ENCODE measurements at regions not wholly inside any gene's neighbourhood (a gene's known extent, or its start where the extent isn't known, plus 50 kb on each side); places are given as distances from the start of the nearest gene placed in this dataset.
"Not testable (repeated sequence)": the region's sequence is repeated elsewhere in the genome, so short reads cannot be mapped to it uniquely, and the experiment has no call there.

DNA sequence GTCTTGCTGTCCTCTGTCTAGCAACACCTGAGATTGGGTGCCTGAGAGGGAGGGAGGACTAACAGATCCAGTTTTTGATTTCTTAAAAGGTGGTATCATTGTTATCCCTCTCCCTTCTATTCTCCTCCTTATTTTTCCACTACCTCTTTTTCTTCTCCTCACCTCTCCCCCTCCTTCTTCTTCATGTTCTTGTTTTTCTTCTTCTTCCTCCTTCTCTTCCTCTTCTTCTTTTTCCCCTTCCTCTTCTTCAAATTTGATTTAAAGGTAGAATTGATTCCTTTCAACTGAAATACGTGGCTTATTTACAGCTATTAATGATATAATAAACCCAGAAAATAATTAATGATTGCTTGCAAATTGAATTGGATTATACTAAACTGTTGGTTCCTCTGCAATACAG, 256.8 kb upstream of the BTG1 start:
- ATAC-seq, result no peak
- no peak overlapping the region for H3K4me3 Mint-ChIP-seq

GRCh38 chr12:92400006-92400405, 254.4 kb upstream of the BTG1 start:
- CTCF ChIA-PET, result no interaction called here
- Mint-ChIP-seq H3K4me1 (peaks cover 66% of the 10 kb centered on the region), H3K27me3 (no peaks in the 10 kb centered on the region), H3K9me3 (ENCODE audit: low read depth) (peaks cover 4% of the 10 kb centered on the region), H3K27ac (peak overlapping the region; percentile 63), H3K4me3 (no peak overlapping the region), H3K36me3 (peaks cover 23% of the 10 kb centered on the region)
- DNase-seq (no peak), ATAC-seq (no peak)

More for the DNA sequence above, 256.8 kb upstream of the BTG1 start:
- DNase-seq, result no peak
- peaks cover 76% of the 10 kb centered on the region for H3K4me1 Mint-ChIP-seq
- peaks cover 21% of the 10 kb centered on the region for H3K36me3 Mint-ChIP-seq
- H3K27me3 Mint-ChIP-seq, result no peaks in the 10 kb centered on the region
- CTCF ChIA-PET, result interaction anchor here (0.6 to 1.4 kb wide), 2 partner anchors 258 to 831 kb away, joined by 3 to 5 read pairs; no protein-coding TSS in a partner anchor
- no peaks in the 10 kb centered on the region for H3K9me3 Mint-ChIP-seq (ENCODE audit: low read depth)
- H3K27ac Mint-ChIP-seq, result no peak overlapping the region

DNA sequence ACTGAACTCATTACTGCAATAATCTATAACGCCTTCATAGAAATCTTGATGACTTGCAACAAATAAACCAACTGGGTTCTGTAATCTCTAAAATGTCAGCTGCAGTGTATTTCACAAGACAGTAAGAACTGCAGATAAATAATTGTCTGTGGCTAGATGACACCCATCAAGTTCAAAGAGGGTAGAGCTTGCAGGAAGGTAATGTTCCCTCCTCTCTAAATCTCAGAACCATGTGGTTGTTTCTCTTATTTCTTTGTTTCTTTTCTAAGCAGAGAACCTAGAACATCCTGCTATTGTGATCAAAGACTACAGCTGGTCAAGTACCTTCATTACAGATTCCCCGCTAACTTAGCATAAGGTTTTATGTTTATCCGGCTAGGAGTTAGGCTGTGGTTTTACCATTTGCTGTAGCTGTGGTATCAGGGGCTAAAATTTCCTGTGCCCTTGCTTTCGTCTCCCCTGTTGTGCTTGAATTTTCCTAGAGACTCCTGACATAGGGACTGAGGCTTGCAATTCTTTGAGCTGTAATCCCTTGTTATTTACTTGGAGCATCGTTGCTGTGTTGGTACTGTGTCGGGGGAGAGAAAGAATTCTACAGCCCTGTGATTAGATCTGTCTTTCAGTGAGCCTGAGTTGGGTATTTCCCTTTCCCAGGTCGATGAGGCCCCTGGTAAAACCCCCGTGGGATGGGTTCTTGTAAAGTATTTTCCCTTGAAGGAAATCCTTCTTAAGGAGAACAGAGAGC, 253.1 kb upstream of the BTG1 start:
- CTCF ChIA-PET, result interaction anchor here (0.9 to 2.0 kb wide), 2 partner anchors 9 to 255 kb away, joined by 3 to 4 read pairs; no protein-coding TSS in a partner anchor
- H3K27me3 Mint-ChIP-seq, result no peaks in the 10 kb centered on the region
- peaks cover 54% of the 10 kb centered on the region for H3K4me1 Mint-ChIP-seq
- DNase-seq, result no peak
- peak overlapping the region; percentile 45 for H3K27ac Mint-ChIP-seq
- peak; percentile 53 for ATAC-seq
- H3K4me3 Mint-ChIP-seq, result no peak overlapping the region
- peaks cover 34% of the 10 kb centered on the region for H3K36me3 Mint-ChIP-seq
- peaks cover 14% of the 10 kb centered on the region for H3K9me3 Mint-ChIP-seq (ENCODE audit: low read depth)

DNA sequence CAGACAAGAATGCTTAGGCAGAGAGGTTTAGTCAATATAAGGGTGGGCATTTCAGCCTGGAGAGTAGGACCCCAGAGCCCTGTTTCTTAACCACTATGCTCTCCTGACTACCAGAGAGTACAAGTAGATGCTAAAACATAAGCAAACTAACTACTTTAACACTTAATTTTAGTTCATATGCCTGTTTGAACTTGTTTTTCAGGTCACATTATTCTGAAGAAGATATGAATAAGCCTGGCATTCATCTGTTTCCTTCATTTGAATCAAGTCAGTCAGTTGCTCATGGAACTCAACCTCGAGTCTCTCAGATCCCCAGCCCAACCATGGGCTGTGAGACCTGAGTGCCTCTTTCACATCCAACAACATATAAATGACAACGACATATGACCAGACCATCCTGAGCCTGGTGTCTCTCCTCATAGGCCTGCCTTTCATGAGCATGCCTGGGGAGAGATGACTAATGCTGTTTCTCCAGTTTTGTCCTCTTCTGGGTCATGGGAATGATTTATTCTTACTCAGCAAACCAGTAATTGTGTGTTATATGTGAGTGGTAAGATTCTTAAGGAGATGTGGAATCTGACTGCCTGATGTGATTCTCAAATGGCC, 251.1 kb upstream of the BTG1 start:
- Mint-ChIP-seq H3K4me3 (no peak overlapping the region), H3K4me1 (peaks cover 37% of the 10 kb centered on the region), H3K9me3 (ENCODE audit: low read depth) (peaks cover 23% of the 10 kb centered on the region), H3K27ac (no peak overlapping the region), H3K36me3 (peaks cover 44% of the 10 kb centered on the region), H3K27me3 (no peaks in the 10 kb centered on the region)
- DNase-seq (no peak), ATAC-seq (no peak)
- CTCF ChIA-PET, result no interaction called here

DNA sequence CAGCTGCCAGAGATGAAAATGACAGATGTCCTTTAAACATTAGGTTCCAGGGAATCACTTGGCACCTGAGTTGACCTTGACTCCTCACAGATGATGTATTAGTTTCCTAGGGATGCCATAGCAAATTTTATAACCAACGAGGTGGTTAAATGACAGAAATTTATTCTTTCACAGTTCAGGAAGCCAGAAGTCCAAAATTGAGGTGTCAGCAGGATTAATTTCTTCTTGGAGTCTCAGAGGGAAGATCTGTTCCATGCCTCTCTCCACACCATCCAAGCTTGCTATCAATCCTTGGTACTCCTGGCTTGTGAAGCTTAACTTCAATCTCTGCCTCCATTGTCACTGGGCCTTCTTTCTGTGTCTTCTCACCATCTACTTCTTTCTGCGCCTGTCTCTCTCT, 249.7 kb upstream of the BTG1 start:
- H3K27ac Mint-ChIP-seq, result no peak overlapping the region
- CTCF ChIA-PET, result no interaction called here
- ATAC-seq, result no peak

DNA sequence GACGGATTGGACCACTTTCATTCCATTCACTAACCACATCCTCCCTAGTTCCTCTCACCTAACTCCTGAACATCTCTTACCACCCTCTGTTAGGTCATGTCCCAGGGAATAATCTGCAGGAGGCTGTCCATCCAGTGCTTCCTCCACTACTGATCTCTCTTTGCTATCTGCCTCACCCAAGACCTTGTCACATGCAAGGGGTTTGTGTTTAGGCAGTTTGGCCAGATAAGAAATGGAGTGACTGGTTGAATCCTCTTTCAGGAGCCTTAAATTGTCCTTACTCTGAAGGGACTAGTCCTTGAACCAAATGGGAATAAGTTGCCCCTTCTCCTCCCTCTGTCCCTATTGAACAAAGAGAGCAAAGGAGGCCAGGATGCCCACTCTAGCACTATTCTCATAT, 249.2 kb upstream of the BTG1 start:
- ATAC-seq, result no peak
- Mint-ChIP-seq H3K4me1 (peaks cover 24% of the 10 kb centered on the region), H3K27me3 (no peaks in the 10 kb centered on the region), H3K27ac (no peak overlapping the region), H3K4me3 (no peak overlapping the region), H3K36me3 (peaks cover 33% of the 10 kb centered on the region), H3K9me3 (ENCODE audit: low read depth) (peaks cover 23% of the 10 kb centered on the region)
- no peak for DNase-seq
- CTCF ChIA-PET, result no interaction called here

More for the DNA sequence above, 249.7 kb upstream of the BTG1 start:
- Mint-ChIP-seq H3K9me3 (ENCODE audit: low read depth) (peaks cover 23% of the 10 kb centered on the region), H3K4me3 (no peak overlapping the region), H3K27me3 (no peaks in the 10 kb centered on the region), H3K4me1 (peaks cover 28% of the 10 kb centered on the region), H3K36me3 (peaks cover 36% of the 10 kb centered on the region)
- no peak for DNase-seq

DNA sequence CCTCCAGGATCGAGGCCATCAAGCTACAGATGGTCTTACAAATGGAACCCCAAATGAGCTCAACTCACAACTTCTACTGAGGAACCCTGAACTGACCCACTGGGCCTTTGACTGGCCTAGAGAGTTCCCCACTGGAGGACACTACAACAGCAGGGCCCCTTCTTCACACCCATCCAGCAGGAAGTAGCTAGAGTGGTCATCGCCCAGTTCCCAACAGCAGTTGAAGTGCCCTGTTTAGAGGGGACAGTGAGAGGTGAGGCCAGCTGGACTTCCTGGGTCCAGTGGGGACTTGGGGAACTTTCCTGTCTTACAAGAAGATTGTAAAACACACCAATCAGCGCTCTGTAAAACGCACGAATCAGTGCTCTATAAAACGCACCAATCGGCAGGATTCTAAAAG, 247.9 kb upstream of the BTG1 start:
- peaks cover 10% of the 10 kb centered on the region for H3K4me1 Mint-ChIP-seq
- H3K27ac Mint-ChIP-seq, result no peak overlapping the region
- H3K27me3 Mint-ChIP-seq, result no peaks in the 10 kb centered on the region
- H3K36me3 Mint-ChIP-seq, result peaks cover 33% of the 10 kb centered on the region
- no peak overlapping the region for H3K4me3 Mint-ChIP-seq
- DNase-seq (no peak), ATAC-seq (no peak)
- H3K9me3 Mint-ChIP-seq (ENCODE audit: low read depth), result peaks cover 23% of the 10 kb centered on the region
- CTCF ChIA-PET, result no interaction called here

DNA sequence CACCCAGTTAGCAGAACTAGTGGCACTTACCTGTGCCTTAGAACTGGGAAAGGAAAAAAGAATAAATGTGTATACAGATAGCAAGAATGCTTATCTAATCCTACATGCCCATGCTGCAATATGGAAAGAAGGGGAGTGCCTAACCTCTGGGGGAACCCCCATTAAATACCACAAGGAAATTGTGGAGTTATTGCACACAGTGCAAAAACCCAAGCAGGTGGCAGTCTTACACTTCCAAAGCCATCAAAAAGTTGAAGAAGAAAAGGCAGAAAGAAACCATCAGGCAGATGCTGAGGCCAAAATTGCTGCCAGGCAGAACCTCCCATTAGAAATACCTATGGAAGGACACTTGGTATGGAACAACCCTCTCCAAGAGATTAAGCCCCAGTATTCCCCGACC, 246.1 kb upstream of the BTG1 start:
- DNase-seq, ATAC-seq, H3K27me3 Mint-ChIP-seq, H3K4me3 Mint-ChIP-seq, H3K27ac Mint-ChIP-seq, H3K4me1 Mint-ChIP-seq, CTCF ChIA-PET: not testable (repeated sequence)
- Mint-ChIP-seq H3K36me3 (peaks cover 28% of the 10 kb centered on the region), H3K9me3 (ENCODE audit: low read depth) (peaks cover 23% of the 10 kb centered on the region)

GRCh38 chr12:92389466-92389865, 243.8 kb upstream of the BTG1 start:
- CTCF ChIA-PET, result no interaction called here
- peaks cover 3% of the 10 kb centered on the region for H3K4me1 Mint-ChIP-seq

DNA sequence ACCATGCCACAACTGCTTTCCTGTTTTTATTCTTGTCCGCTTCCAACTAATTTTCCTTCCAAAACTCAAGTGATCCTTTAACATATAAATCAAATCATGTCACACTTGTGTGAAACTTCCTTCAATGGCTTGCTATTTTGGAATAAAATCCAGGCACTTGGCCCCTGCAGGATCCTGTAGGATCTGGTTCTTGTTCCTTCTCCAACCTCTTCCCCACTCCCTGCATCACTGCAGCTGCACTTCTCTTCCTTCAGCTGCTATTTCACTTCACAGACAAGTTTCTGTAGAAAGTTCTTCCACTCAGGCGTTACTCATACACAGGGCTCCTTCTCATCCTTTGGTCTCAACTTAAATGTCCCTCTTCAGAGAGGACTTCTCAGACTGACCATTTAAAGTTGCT, 239.7 kb upstream of the BTG1 start:
- Mint-ChIP-seq H3K27me3 (no peaks in the 10 kb centered on the region), H3K9me3 (ENCODE audit: low read depth) (no peaks in the 10 kb centered on the region), H3K27ac (no peak overlapping the region), H3K4me3 (no peak overlapping the region), H3K36me3 (peaks cover 2% of the 10 kb centered on the region), H3K4me1 (peaks cover 5% of the 10 kb centered on the region)
- DNase-seq, result no peak
- CTCF ChIA-PET, result interaction anchor here (1.4 kb wide), 1 partner anchor 240 kb away, joined by 4 read pairs; the partner anchor contains the start of gene BTG1
- no peak for ATAC-seq

More at GRCh38 chr12:92389466-92389865, 243.8 kb upstream of the BTG1 start:
- Mint-ChIP-seq H3K9me3 (ENCODE audit: low read depth) (peaks cover 15% of the 10 kb centered on the region), H3K4me3 (no peak overlapping the region), H3K27me3 (no peaks in the 10 kb centered on the region), H3K27ac (no peak overlapping the region), H3K36me3 (peaks cover 22% of the 10 kb centered on the region)
- DNase-seq, result no peak
- ATAC-seq, result no peak

DNA sequence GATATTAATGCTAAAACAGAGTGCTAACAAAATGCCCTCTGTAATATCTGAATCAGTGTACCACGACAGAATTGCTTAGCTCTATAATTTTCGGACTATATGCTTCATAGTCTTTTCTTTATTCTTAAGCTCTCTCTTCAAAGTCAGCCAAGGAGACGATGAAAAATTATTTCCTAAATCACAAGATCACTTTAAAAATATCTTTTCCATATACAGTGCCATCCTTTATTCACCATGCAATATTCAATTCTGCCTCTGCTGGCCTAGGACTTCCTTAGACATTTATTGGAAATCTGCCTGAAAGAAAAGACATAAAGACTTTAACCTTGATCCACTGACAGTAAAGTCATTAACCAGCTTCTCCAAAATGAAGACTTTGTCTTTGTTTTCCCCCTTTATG, 238.9 kb upstream of the BTG1 start:
- Mint-ChIP-seq H3K27me3 (no peaks in the 10 kb centered on the region), H3K36me3 (peaks cover 4% of the 10 kb centered on the region), H3K4me3 (no peak overlapping the region), H3K4me1 (peaks cover 6% of the 10 kb centered on the region), H3K9me3 (ENCODE audit: low read depth) (no peaks in the 10 kb centered on the region), H3K27ac (no peak overlapping the region)
- ATAC-seq (no peak), DNase-seq (no peak)
- CTCF ChIA-PET, result interaction anchor here (1.4 kb wide), 1 partner anchor 239 kb away, joined by 4 read pairs; the partner anchor contains the start of gene BTG1

DNA sequence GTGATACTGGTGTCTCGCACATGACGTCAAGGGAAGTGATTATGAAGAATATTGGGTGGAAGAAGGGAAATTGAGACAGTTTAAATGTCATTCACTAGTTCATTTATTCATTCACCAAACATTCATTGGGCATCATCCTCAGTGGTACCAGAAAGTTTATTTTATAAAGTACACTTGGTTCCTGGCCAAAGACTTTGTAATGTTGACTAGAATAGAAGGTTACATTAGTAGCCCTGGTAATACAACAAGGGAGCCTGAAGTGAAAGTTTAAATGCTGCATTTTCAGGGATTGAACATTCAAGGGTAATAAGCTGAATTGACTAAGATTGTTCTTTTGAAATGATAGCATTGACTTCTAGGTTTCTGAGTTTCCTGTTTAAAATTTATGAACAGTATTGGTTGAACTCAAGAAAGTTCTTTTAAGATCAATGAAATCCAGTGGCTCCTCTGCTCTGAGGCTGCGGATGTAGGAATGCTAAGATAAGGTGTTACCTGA, 236.8 kb upstream of the BTG1 start:
- ATAC-seq (no peak), DNase-seq (no peak)
- Mint-ChIP-seq H3K9me3 (ENCODE audit: low read depth) (no peaks in the 10 kb centered on the region), H3K27me3 (no peaks in the 10 kb centered on the region), H3K4me1 (peaks cover 15% of the 10 kb centered on the region), H3K36me3 (peaks cover 4% of the 10 kb centered on the region), H3K4me3 (no peak overlapping the region), H3K27ac (no peak overlapping the region)
- CTCF ChIA-PET, result no interaction called here

DNA sequence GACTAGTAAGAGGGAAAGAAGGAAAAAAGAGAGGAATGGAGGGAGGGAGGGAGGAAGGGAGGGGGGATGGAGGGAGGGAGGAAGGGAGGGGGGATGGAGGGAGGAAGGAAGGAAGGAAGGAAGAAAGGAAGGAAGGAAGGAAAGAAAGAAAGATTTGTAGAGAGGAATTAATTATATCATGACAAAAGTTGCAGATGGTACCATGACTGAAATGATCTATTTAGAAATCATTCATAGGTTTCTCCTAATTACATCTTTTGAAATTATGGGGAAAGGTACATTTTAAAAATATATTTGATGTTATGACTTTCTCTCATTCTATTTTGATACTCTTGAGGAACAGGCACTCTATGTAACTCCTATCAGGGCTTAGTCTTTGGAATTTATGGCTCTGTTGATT, 236.2 kb upstream of the BTG1 start:
- CTCF ChIA-PET, result no interaction called here
- peaks cover 13% of the 10 kb centered on the region for H3K4me1 Mint-ChIP-seq
- no peak overlapping the region for H3K27ac Mint-ChIP-seq
- DNase-seq (no peak), ATAC-seq (no peak)
- no peak overlapping the region for H3K4me3 Mint-ChIP-seq
- no peaks in the 10 kb centered on the region for H3K27me3 Mint-ChIP-seq
- H3K9me3 Mint-ChIP-seq (ENCODE audit: low read depth), result no peaks in the 10 kb centered on the region
- peaks cover 4% of the 10 kb centered on the region for H3K36me3 Mint-ChIP-seq

All from activated CD8-positive, alpha-beta memory T cell treated with anti-CD3 and anti-CD28 coated beads, Interleukin-2, amount 10 ng/mL, durations not matched to agents 7 days and 5 days (primary cell).